GM12873 (cell line): ENCODE measurements at regions not wholly inside any gene's neighbourhood (a gene's known extent, or its start where the extent isn't known, plus 50 kb on each side); places are given as distances from the start of the nearest gene placed in this dataset.

Experiments
- TF ChIP-seq, protein P1 (sequence below): IDR thresholded peaks from 2 replicates; pipeline ENCODE4 v1.5.1; 2012; ENCODE audit warnings: low read depth, mild to moderate bottlenecking, moderate library complexity, low read length, control low read depth; ENCODE audit not compliant: insufficient read depth; ENCODE audit errors: missing control alignments

DNA sequence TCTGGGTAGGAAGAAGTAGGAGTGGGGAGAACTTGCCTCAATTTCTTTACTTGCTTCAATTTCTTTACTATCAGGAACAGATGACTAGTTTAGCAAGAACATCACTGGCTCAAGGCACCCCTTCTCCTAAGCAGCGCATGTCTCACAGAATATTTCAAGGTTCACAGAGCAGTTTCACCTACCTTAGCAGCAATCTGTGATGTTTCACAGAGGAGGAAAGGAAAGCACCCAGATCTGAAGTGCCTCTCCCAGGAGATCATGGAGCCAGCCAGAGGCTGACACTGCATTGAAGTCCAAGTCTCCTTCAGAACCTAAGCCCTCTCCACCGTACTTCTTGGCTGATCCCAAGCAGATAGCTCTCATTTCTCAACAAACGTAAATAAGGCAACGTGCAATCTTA is 118.7 kb upstream of the PCED1B start:
- TF ChIP-seq, protein P1, sequence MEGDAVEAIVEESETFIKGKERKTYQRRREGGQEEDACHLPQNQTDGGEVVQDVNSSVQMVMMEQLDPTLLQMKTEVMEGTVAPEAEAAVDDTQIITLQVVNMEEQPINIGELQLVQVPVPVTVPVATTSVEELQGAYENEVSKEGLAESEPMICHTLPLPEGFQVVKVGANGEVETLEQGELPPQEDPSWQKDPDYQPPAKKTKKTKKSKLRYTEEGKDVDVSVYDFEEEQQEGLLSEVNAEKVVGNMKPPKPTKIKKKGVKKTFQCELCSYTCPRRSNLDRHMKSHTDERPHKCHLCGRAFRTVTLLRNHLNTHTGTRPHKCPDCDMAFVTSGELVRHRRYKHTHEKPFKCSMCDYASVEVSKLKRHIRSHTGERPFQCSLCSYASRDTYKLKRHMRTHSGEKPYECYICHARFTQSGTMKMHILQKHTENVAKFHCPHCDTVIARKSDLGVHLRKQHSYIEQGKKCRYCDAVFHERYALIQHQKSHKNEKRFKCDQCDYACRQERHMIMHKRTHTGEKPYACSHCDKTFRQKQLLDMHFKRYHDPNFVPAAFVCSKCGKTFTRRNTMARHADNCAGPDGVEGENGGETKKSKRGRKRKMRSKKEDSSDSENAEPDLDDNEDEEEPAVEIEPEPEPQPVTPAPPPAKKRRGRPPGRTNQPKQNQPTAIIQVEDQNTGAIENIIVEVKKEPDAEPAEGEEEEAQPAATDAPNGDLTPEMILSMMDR: no peak

DNA sequence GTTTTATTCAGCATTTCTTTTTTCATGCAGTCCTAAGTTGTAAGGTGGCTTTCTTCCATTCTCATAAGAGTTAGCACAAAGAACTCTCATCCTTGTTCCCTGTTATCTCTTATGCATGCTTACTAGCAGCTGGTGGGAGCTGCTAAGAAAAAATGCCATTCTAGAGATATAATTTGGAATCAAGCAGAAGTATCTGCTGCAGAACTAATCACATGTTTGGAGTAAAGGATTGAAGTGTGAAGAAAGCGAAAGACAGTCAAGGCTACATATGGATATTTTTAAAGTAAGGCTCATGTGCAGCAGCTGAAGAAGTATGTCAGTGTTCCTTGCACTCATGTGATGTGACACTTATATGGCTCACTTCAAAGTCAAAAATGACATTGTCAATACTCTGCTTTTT is 116.2 kb upstream of the PCED1B start:
- TF ChIP-seq, protein P1: no peak

DNA sequence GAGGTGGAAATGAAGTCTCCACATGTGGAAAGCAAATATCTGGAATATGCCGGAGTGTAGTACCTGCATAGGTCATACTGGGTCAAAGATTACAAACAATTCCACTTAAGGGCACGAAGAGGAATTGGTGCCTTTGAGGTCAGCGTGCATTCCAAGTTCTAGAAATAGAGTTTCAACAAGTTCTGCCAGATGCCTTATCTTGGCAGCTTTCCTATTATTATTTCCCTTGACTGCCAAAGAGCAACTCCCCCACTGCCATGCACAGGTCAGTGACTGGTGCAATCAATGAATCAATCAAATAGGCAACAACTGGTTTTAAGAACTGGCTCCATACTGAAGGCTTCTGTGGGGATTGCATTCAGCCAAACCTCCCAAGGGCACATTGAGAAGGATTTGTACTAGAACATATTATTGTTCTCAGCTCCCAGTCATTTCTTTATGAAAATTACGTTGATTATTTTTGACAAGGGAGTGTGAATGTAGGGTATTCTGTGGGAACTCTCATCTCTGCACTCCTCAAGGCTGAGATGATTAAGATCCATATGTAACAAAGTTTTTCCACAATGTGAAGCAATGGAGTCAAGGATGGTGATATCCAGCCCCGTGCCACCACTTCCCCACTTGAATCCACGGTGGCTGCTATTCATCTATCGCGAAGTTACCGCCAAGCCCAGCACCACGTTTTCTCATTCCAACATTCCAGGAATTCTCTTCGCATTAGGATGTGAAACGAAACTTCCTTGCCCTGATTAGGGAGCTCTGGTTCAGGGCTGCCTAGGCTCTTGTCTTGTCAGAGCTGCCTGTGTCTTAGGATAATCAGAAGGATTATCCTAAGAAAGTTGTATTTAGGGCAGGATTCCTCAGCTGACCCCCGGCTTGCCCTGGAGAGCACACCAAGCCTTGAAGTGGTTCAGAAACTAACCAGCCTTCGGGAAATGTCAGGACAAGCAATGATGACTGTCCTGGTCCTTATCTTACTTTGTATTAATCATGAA is 115.1 kb upstream of the PCED1B start:
- TF ChIP-seq, protein P1: no peak

DNA sequence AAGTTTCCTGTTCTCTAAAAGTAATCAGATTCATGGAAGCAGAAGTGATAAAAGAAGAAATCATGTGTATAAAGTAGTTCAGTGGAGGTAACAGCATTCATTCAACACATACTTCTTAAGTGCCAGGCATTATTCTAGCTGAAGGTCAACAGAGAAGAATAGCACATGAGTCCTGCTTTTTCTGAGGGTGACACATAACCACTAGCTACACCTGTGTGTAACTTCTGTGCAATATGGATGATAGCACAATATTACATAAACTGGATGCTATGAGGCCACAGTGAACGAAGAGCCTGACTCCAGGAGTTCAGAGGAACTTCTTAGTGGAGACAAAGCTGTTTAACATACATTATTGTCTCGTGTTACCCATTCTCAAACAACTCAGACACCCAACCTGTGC is 114.3 kb upstream of the PCED1B start:
- TF ChIP-seq, protein P1: no peak

DNA sequence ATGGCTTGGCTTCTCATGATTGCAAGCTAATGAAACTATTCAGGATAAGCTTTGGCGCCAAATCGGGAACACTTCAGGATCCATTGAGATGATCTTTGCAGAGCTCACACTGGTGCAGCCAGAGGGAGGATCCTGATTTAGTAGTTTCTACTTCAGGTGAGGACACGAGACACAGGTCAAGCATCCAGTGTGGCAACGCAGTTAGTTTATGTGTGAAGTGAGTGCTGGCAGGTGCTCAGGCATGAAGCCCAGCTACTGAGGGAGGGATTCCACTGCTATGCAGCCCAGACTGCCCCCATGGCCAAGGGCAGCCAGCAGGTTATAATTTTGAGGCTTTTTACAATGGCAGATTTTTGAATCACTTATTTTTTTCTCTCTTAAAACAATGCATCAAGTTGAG is 113.5 kb upstream of the PCED1B start:
- TF ChIP-seq, protein P1: no peak

DNA sequence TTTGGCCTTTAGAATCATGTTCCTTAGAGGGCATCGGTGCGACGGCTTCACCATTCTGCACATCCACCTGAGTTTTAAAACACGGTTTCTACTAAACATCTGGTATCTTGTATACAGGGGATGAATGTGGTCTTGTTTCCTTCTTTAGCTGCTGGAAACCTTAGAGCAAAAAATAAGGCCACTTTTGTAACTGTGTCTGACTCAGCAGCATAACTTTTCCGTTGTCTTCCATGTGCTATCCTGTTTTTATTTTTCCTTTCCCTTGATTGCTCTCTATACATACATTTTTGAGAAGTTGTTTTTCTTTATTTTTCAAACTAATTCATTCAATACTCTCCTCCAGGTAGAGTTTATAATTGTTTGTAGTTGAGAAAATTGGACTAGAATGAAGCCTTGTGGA is 108.8 kb upstream of the PCED1B start:
- TF ChIP-seq, protein P1: no peak

DNA sequence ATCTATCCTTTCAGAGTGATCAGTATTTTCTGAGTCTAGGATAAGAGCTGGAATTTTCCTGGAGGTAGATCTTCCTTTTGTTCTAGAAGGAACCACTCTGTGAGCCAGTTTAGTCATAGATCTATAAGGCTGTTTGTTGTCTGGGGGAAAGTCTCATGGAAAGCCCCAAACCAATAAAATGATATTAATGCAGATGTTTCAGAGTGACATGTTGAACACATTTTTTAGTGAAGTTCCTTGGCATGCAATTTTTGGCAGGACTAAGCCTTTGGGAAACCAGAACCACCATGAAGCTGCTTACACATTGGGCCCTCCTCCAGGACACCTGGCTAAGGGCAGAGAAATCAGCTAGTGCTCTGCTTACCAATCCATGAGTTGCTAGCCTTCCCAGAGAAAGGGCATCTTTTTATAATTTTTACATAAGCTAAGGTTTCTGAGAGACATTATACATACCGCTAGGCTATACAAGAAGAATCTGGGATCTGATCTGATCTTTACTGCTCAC is 101.5 kb upstream of the PCED1B start:
- TF ChIP-seq, protein P1: no peak
